Dermis blood vessel endothelial cell (primary cell): ENCODE measurements at regions not wholly inside any gene's neighbourhood (a gene's known extent, or its start where the extent isn't known, plus 50 kb on each side); places are given as distances from the start of the nearest gene placed in this dataset.
"Not testable (repeated sequence)": the region's sequence is repeated elsewhere in the genome, so short reads cannot be mapped to it uniquely, and the experiment has no call there.

Source experiments
- DNase-seq: peaks from one replicate; pipeline ENCODE4 v3.0.0; 2010

DNA sequence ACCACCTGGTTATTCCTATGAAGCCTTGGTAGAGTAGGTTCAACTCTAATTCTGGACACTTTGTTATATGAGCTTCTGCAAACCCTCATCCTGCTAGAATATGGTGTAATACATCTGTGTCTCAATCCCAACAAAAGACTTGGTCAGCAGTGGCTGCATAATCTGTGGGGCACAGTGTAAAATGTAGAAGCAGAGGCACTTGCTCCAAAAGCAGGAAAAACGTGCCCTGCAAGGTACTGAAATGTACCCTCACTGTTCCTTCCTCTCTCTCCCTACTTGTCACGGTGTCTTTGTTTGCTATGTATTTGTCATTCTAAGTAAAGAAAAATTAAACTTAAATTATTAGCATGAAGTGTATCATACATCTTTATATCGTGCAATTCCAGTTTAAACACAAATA, 267.9 kb downstream of the BCL11B start:
- no peak for DNase-seq

GRCh38 chr14:99006276-99006675, 265.7 kb downstream of the BCL11B start:
- no peak for DNase-seq

DNA sequence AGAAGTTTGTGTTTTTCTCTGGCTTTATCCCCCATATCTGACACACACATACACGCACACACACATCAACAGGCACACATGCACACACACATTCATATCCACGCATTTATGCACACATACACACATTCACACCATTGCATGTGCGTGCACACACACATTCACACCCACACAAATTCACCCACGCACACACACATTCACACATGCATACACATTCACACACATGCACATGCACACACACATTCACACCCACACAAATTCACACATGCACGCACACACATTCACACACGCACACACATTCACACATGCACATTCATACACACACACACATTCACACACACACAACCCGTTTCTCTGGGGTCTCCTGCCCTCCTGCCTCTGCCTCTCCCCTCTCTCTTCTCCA, 264.2 kb downstream of the BCL11B start:
- no peak for DNase-seq

DNA sequence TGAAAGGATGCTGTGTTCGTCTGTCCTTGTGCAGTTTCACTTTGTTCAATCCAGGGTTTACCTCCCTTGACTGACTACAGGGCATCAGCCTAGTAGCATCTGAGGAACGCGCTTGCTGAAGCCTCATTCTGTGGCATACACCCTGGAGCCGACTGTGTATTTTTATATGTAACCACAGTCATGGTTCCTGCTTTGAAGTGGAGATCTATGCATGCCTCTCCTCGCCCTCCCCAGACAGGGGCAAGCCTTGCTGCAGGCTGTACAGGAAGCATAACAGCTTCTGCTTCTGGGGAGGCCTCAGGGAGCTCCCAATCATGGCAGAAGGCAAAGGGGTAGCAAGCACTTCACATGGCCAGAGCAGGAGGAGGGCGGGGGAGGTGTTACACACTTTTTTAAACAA, 262.1 kb downstream of the BCL11B start:
- no peak for DNase-seq

DNA sequence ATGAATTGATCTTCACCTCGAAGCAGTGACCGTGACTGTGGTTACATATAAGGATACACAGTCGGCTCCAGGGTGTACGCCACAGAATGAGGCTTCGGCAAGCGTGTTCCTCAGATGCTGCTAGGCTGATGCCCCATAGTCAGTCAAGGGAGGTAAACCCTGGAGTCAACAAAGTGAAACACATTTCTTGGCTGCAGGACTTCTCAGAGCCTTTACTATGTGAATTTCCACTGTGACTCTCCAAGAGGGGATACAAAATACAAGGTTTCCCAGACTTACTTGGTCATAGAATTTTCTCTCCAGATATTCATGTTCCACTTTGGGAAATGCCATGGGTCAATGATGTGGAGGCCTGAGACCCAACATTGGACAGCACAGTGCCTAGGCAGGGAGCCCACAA, 260.6 kb downstream of the BCL11B start:
- DNase-seq = no peak

- no peak for DNase-seq
These were observed 259.3 kb downstream of the BCL11B start for GRCh38 chr14:99012703-99013102.

GRCh38 chr14:99015833-99016232, 256.2 kb downstream of the BCL11B start:
- no peak for DNase-seq

GRCh38 chr14:99023371-99023770, 248.6 kb downstream of the BCL11B start:
- no peak for DNase-seq

- DNase-seq = no peak
These were observed 247.1 kb downstream of the BCL11B start for GRCh38 chr14:99024926-99025325.

DNA sequence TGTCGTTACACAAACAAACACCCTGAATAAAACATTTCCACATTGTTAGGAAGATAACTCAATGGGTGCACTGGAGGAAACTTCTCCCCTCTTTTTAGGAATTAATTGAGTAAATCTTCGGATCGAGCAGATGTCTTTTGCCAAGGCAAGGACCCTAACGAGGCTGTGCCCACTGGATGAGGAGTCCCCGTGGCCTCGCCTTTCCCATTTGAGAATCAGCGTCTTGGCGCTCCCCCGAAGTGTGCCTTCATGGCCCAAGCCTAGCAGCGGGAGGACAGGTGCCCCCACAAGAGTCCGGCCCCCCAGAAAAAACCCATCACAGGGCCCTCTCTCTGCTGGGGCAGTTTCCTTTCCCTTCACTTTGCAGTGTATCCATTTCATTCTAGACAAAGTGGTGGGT, 246.6 kb downstream of the BCL11B start:
- DNase-seq = no peak

DNA sequence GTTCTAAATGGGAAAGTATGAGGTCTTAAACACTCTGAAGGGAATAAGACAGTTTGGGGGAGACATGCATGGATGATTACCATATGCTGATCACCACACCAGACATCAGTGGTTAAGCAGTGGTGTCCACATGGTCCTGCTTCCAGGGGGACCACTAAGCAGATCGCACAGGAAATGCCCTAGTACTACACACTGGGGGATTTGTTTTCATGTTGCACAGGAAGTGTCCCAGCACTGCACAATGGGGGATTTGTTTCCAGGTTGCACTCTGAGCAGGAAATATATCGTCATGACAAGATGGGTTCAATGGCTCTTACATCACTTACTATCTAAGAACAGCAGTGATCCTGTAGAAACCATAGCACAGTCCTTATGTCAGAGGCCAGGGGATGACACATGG, 245.5 kb downstream of the BCL11B start:
- DNase-seq = no peak

- DNase-seq = no peak
These were observed 244.0 kb downstream of the BCL11B start for GRCh38 chr14:99028041-99028440.

- DNase-seq = no peak
These were observed 243.5 kb downstream of the BCL11B start for GRCh38 chr14:99028521-99028920.

- DNase-seq = no peak
These were observed 242.7 kb downstream of the BCL11B start for GRCh38 chr14:99029145-99029915.

GRCh38 chr14:99029916-99030305, 242.1 kb downstream of the BCL11B start:
- no peak for DNase-seq

- no peak for DNase-seq
These were observed 241.5 kb downstream of the BCL11B start for GRCh38 chr14:99030454-99030853.

DNA sequence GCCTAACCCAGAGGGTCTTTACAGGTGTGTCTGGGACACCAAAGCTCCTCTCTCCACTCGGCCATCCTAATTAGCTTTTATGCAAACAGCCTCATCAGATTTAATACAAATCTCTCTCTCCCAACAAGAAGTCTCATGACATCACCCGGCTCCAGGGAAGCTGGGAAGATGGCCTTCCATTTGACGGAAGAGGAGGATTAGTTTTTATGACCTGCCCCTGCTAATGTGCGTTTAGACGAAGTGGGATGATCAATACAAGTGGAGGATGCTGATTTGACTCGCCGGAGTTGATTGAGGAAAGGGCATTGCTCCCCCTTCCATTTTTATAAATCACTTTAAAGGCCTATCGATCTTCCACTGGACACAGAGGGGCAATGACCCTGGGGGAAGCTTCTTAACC, 239.2 kb downstream of the BCL11B start:
- DNase-seq = no peak

- DNase-seq = no peak
These were observed 238.0 kb downstream of the BCL11B start for GRCh38 chr14:99033951-99034350.

DNA sequence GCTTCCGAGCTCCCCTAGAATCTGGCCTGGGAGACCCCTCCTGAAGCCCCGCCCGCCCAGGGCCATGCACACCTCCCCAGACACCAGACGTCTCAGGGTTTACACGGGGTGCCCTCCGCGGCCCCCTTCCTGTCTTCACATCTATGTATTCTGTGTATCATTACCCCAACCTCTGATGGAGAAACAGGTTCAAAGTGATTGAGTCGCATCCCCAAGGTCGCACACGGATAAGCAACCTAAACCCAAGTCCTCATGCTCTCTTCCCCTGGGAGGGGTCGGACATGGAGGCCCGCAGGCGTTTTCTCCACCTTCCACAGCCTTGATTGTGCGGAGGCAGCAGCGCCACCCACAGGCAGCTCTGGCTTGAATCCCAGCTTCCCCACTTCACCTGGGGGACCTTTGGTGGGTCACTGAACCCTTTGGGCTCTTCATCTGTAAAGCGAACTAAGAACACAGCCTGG, 237.3 kb downstream of the BCL11B start:
- DNase-seq = no peak

DNA sequence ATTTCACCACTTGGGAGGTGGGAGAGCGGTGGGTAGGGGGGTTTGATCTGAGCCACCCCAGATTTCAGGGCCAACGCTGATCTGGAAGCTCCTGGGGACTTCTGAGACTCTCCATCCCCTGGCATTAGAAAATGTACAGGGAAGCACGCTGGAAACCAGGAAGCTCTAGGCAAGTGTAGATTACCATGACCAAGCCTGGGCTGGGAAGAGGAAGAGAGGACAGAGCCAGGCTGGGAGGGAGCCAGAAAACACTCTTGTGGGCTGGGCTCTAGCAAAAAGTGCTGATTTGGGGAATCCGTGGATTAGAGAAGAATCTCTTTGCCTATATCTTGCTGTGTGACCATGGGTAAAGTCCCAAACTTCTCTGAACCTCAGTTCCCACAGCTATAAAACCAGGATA, 236.7 kb downstream of the BCL11B start:
- DNase-seq = no peak

DNA sequence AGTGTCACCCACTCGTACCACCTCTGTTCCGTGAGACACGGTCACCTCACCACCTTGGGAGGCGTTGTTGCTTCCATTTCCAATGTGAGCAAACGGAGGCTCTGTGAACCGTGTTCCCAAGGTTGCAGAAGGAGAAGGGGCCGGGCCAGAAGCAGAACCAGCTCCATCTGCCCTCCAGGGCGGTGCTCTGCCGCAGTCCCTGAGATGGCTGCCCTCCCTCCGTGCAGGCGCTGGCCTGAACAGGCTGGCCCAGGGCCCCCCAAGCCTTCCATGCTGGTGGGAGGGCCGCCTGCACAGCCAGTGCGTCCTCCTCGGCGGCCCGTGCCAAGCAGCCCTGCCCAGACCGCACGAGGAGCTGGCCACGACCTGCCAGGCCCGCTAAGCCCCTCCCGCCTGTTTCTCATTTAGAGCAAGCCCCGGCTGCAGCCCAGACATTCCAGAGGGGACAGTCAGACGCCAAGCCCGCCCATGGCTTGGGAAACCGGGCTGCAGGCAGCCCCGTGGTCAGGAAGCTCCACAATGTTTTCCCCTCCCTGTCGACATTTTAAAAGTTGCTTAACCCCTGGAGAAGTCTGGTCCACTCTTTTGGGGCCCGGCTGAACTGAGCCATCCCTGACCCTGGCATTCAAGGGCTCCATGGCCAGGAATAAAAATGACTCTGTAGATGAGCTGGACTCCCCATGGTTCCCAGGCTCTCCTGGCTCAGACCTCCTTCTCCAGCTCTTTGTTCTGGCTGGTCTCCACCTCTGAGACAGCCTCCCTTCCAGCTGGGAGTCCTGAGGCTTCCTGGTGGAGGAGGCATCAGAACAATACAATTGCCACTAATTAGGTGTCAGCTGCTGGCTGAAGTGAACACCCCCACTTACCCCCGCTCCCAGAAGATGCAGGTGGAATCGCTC, 236.0 kb downstream of the BCL11B start:
- DNase-seq = no peak

- no peak for DNase-seq
These were observed 235.2 kb downstream of the BCL11B start for GRCh38 chr14:99036611-99037293.

- not testable (repeated sequence) for DNase-seq
These were observed 234.7 kb downstream of the BCL11B start for GRCh38 chr14:99037326-99037725.
